Ecto neural progenitor cell (in vitro differentiated cells): ENCODE measurements at regions not wholly inside any gene's neighbourhood (a gene's known extent, or its start where the extent isn't known, plus 50 kb on each side); places are given as distances from the start of the nearest gene placed in this dataset.

Experiments used
- DNase-seq: peaks from one replicate; pipeline ENCODE4 v3.0.0-alpha.2; 2018; ENCODE audit warnings: low spot score

- peak; percentile 62 for DNase-seq
Measured at GRCh38 chr3:72258361-72259141, 473.6 kb upstream of the PROK2 start.

- no peak for DNase-seq
Measured at GRCh38 chr3:72257738-72258137, 472.8 kb upstream of the PROK2 start.

GRCh38 chr3:72257203-72257602 lies 472.3 kb upstream of the PROK2 start:
- DNase-seq, result no peak

GRCh38 chr3:72256716-72257115 lies 471.8 kb upstream of the PROK2 start:
- DNase-seq, result no peak

- no peak for DNase-seq
Measured at GRCh38 chr3:72255791-72256559, 471.0 kb upstream of the PROK2 start.

GRCh38 chr3:72255191-72255590 lies 470.2 kb upstream of the PROK2 start:
- DNase-seq, result peak; percentile 57

- no peak for DNase-seq
Measured at GRCh38 chr3:72254483-72254882, 469.5 kb upstream of the PROK2 start.

GRCh38 chr3:72250725-72251124 lies 465.8 kb upstream of the PROK2 start:
- no peak for DNase-seq

- no peak for DNase-seq
Measured at GRCh38 chr3:72248869-72249268, 463.9 kb upstream of the PROK2 start.

- DNase-seq, result no peak
Measured at GRCh38 chr3:72248389-72248761, 463.4 kb upstream of the PROK2 start.

GRCh38 chr3:72247645-72248388 lies 462.9 kb upstream of the PROK2 start:
- no peak for DNase-seq

GRCh38 chr3:72247126-72247525 lies 462.2 kb upstream of the PROK2 start:
- no peak for DNase-seq

GRCh38 chr3:72246685-72247084 lies 461.7 kb upstream of the PROK2 start:
- DNase-seq, result no peak

GRCh38 chr3:72245183-72245811 lies 460.3 kb upstream of the PROK2 start:
- DNase-seq, result no peak

- no peak for DNase-seq
Measured at GRCh38 chr3:72244396-72244795, 459.4 kb upstream of the PROK2 start.

- no peak for DNase-seq
Measured at GRCh38 chr3:72242326-72242725, 457.4 kb upstream of the PROK2 start.

- no peak for DNase-seq
Measured at GRCh38 chr3:72241525-72241924, 456.6 kb upstream of the PROK2 start.

- DNase-seq, result no peak
Measured at GRCh38 chr3:72240531-72240930, 455.6 kb upstream of the PROK2 start.

GRCh38 chr3:72238801-72239200 lies 453.9 kb upstream of the PROK2 start:
- DNase-seq, result no peak

GRCh38 chr3:72238010-72238691 lies 453.2 kb upstream of the PROK2 start:
- DNase-seq, result no peak

- no peak for DNase-seq
Measured at GRCh38 chr3:72237679-72238009, 452.7 kb upstream of the PROK2 start.

- DNase-seq, result no peak
Measured at GRCh38 chr3:72234391-72234790, 449.4 kb upstream of the PROK2 start.
